ENCODE measurements at regions not wholly inside any gene's neighbourhood (a gene's known extent, or its start where the extent isn't known, plus 50 kb on each side); places are given as distances from the start of the nearest gene placed in this dataset.

DNA sequence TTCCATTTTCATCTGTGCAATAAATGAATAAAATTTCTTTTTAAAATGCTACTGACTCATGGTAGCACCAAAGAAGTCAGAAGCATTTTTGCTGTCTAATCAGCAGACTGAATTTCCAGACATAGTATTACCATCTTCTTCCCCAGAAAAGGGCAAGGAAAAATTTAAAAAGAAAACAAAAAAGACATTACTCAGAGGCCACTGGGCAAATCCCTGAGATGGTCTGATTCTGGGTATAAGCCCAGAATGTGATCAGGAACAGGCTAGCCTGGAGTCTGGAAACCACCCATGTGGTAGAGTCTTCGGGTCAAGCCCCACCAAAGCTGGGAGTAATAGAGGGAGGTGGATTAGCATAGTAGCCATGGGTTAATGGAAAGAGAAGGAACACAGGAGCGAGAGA, 342.8 kb downstream of the FBXW7 start:
- TF ChIP-seq, protein P1, sequence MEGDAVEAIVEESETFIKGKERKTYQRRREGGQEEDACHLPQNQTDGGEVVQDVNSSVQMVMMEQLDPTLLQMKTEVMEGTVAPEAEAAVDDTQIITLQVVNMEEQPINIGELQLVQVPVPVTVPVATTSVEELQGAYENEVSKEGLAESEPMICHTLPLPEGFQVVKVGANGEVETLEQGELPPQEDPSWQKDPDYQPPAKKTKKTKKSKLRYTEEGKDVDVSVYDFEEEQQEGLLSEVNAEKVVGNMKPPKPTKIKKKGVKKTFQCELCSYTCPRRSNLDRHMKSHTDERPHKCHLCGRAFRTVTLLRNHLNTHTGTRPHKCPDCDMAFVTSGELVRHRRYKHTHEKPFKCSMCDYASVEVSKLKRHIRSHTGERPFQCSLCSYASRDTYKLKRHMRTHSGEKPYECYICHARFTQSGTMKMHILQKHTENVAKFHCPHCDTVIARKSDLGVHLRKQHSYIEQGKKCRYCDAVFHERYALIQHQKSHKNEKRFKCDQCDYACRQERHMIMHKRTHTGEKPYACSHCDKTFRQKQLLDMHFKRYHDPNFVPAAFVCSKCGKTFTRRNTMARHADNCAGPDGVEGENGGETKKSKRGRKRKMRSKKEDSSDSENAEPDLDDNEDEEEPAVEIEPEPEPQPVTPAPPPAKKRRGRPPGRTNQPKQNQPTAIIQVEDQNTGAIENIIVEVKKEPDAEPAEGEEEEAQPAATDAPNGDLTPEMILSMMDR (conservative IDR thresholded peaks at IDR 0.05), result no peak
- TF ChIP-seq ZFX (IDR thresholded peaks at IDR 0.05), result no peak
